ENCODE measurements at regions not wholly inside any gene's neighbourhood (a gene's known extent, or its start where the extent isn't known, plus 50 kb on each side); places are given as distances from the start of the nearest gene placed in this dataset.

- Mint-ChIP-seq H3K9me3 (peaks cover 2% of the 10 kb centered on the region), H3K4me1 (no peaks in the 10 kb centered on the region), H3K36me3 (no peaks in the 10 kb centered on the region), H3K27ac (no peak overlapping the region), H3K4me3 (no peak overlapping the region), H3K27me3 (peaks cover 7% of the 10 kb centered on the region)
- DNase-seq, result no peak
Observed at GRCh38 chr6:140051521-140052512, 677.4 kb upstream of the CITED2 start.

GRCh38 chr6:140050101-140050995 lies 675.9 kb upstream of the CITED2 start:
- H3K4me3 Mint-ChIP-seq, result no peak overlapping the region
- H3K27me3 Mint-ChIP-seq, result peaks cover 7% of the 10 kb centered on the region
- H3K9me3 Mint-ChIP-seq, result peaks cover 2% of the 10 kb centered on the region
- DNase-seq, result no peak
- H3K36me3 Mint-ChIP-seq, result no peaks in the 10 kb centered on the region
- H3K27ac Mint-ChIP-seq, result no peak overlapping the region
- no peaks in the 10 kb centered on the region for H3K4me1 Mint-ChIP-seq

DNA sequence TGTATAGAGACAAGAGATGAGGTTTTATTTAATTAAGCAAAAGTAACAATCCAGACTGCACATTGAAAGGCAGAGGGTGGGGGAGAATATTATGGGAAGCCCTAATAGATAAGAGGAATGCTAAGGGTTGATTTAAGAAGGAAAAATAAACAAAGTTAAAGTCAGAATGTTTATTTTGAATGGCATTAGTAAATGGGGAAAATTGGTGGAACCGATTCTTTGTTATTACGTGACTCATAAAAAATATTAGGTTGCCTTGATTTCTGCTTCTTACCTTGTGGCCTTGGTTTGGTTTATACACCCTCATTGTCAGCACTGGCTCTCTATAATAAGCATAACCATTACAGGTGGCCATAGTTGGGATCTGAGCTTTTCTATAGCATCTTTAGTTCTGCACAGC lies 674.8 kb upstream of the CITED2 start:
- H3K36me3 Mint-ChIP-seq, result no peaks in the 10 kb centered on the region
- H3K4me1 Mint-ChIP-seq, result no peaks in the 10 kb centered on the region
- no peak overlapping the region for H3K27ac Mint-ChIP-seq
- no peak overlapping the region for H3K4me3 Mint-ChIP-seq
- peaks cover 7% of the 10 kb centered on the region for H3K27me3 Mint-ChIP-seq
- no peak for DNase-seq
- H3K9me3 Mint-ChIP-seq, result peaks cover 2% of the 10 kb centered on the region

DNA sequence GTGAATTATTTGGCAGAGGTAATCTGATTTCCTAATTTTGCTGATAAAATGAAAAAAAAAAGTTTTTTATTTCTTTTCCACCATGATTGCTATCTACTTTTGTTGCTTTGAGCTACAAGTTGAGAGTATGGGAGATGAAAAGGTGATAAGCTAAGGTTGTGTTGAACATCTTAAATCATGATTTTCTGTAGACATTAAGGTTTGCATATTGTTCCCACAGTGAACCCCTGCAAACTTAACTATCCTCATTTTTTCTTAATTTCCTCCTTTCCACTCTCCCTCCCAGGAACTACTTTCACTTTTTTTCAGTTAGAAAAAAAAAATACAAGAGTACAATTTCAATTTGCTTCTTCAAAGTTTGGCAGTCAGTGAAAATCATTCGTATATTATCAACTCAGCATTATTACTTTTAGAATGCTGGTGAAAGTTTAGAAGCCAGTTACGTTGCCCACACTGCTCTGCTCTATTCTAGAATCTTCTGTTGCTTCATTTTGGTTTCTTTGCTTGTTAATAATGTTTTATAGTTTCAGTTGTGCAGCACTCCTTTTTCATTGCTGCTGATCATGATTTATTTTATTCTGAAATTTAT lies 673.8 kb upstream of the CITED2 start:
- H3K4me1 Mint-ChIP-seq, result peaks cover under 1% of the 10 kb centered on the region
- DNase-seq, result no peak
- H3K9me3 Mint-ChIP-seq, result peaks cover 2% of the 10 kb centered on the region

DNA sequence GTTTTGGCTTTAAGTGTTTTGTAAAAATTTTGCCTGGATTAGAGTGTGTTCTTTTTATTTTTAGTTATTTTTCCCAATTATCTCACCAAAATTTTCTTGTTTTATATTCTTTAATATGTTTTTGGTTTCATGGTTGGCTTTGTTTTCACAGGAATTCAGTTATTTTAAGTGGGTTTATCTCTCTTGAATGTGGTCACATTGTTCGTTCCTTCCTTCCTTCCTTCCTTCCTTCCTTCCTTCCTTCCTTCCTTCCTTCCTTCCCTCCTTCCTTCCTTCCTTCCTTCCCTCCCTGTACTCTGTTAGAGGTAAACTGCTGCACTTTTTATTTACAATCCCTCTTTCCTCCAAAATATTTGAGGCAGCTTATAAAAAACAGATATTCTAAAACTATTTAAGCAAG lies 672.9 kb upstream of the CITED2 start:
- no peak for DNase-seq
- Mint-ChIP-seq H3K36me3 (no peaks in the 10 kb centered on the region), H3K4me3 (no peak overlapping the region), H3K27ac (no peak overlapping the region), H3K27me3 (peaks cover 7% of the 10 kb centered on the region), H3K9me3 (peaks cover 2% of the 10 kb centered on the region), H3K4me1 (peaks cover 2% of the 10 kb centered on the region)

More for the DNA sequence above, 673.8 kb upstream of the CITED2 start:
- Mint-ChIP-seq H3K27me3 (peaks cover 7% of the 10 kb centered on the region), H3K4me3 (no peak overlapping the region), H3K36me3 (no peaks in the 10 kb centered on the region), H3K27ac (no peak overlapping the region)

DNA sequence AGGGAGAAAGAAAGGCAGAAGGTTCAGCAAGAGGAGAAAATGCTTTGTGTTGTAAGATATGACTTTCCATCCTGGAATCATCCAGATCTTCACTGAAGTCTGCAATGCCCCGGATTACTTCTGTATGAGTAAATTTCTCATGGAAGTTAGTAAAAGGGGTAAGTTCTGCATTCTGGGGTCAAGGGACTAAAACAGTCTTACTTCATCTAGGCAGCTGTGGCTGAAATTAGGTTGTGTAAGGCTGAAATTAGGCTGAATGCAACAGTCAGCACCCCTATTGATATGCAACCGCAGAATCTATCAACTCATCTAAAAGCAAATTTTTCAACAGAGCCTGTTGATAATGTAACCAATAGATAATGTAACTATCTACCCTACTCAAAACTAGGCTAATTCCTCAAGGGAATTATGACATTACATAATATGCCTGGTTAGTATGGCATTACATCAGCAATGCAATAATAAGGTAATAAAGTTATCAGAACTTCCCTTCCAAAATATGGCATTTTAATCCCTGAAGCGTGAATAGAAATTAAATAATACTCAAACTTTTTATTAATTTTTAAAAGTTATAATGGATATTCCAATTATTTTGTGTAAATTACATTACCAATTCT lies 671.7 kb upstream of the CITED2 start:
- H3K4me1 Mint-ChIP-seq, result peaks cover 2% of the 10 kb centered on the region
- H3K4me3 Mint-ChIP-seq, result no peak overlapping the region
- peaks cover 7% of the 10 kb centered on the region for H3K27me3 Mint-ChIP-seq
- no peaks in the 10 kb centered on the region for H3K36me3 Mint-ChIP-seq
- no peak for DNase-seq
- no peak overlapping the region for H3K27ac Mint-ChIP-seq
- H3K9me3 Mint-ChIP-seq, result peaks cover 2% of the 10 kb centered on the region

DNA sequence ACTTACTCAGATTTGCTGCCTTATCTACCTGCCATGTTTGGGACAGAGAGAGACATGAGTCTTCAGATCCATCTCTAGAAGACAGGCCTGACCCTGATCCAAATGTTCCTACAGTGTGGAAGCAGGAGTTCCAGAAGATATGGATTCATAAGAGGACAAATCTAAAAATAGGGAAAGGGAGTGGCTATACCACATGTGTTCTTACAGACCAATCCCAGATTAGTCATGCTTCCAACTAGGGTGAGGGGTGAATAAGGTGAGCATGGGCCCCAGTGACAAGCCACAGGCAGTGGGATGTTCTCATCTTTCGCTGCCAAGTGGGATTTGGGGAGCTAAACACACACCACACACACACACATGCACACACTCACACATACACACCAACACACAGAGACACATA lies 670.7 kb upstream of the CITED2 start:
- peaks cover 4% of the 10 kb centered on the region for H3K27me3 Mint-ChIP-seq
- H3K4me3 Mint-ChIP-seq, result no peak overlapping the region
- peaks cover 2% of the 10 kb centered on the region for H3K9me3 Mint-ChIP-seq

DNA sequence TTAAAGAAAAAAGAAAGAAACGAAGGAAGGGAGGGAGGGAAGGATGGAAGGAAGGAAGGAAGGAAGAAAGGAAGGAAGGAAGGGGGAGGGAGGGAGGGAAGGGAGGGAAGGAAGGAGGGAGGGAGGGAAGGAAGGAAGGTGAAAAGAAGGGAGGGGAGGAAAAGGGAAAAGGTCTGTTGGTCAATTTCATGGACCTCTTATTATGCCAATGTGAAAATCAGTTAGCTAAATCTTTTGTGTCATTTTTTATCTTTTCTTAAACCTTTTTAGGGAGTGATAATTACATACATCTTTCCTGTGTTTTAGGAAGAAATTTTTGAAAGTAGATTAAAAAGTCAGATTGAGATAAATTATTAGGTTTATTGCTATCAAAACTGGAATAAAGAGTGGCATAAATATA lies 670.2 kb upstream of the CITED2 start:
- Mint-ChIP-seq H3K27ac (no peak overlapping the region), H3K4me1 (peaks cover 2% of the 10 kb centered on the region), H3K27me3 (peaks cover 4% of the 10 kb centered on the region), H3K9me3 (peaks cover 2% of the 10 kb centered on the region), H3K36me3 (no peaks in the 10 kb centered on the region), H3K4me3 (no peak overlapping the region)
- DNase-seq, result no peak

More for the DNA sequence above, 670.7 kb upstream of the CITED2 start:
- no peak for DNase-seq
- H3K27ac Mint-ChIP-seq, result no peak overlapping the region
- no peaks in the 10 kb centered on the region for H3K36me3 Mint-ChIP-seq
- peaks cover 2% of the 10 kb centered on the region for H3K4me1 Mint-ChIP-seq

DNA sequence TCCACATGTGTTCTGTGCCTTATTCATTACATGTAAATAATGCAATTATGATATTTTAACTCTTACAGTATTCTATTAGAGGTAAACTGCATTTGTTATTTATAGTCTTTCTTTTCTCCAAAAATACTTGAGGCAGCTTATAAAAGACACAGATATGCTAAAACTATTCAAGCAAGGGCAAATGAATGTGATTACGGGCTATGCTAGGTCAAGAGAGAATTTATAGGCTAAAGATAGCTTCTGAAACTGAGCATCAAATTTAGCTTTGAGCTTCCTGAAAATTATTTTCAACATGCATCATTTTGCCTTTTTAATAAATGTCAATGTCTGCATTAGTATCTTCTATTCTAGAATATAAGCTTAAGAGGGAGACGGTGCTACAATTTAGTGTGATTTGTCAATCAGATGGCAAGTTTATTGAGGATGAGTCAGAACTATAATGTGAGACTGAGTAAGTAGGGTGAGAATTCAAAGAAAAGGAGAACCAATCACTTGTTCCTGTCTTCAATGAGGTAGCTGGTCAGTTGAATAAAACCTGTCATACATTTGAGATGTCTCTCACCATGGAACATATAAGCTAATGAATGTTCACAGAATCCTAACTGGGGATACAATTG lies 669.4 kb upstream of the CITED2 start:
- H3K27me3 Mint-ChIP-seq, result peaks cover 4% of the 10 kb centered on the region
- H3K27ac Mint-ChIP-seq, result no peak overlapping the region
- no peak for DNase-seq

GRCh38 chr6:140043357-140043756 lies 668.9 kb upstream of the CITED2 start:
- Mint-ChIP-seq H3K4me3 (no peak overlapping the region), H3K27me3 (peaks cover 4% of the 10 kb centered on the region), H3K36me3 (no peaks in the 10 kb centered on the region), H3K9me3 (peaks cover 2% of the 10 kb centered on the region), H3K4me1 (peaks cover 2% of the 10 kb centered on the region), H3K27ac (no peak overlapping the region)
- DNase-seq, result no peak

More for the DNA sequence above, 669.4 kb upstream of the CITED2 start:
- peaks cover 2% of the 10 kb centered on the region for H3K4me1 Mint-ChIP-seq
- no peak overlapping the region for H3K4me3 Mint-ChIP-seq
- H3K9me3 Mint-ChIP-seq, result peaks cover 2% of the 10 kb centered on the region
- no peaks in the 10 kb centered on the region for H3K36me3 Mint-ChIP-seq

DNA sequence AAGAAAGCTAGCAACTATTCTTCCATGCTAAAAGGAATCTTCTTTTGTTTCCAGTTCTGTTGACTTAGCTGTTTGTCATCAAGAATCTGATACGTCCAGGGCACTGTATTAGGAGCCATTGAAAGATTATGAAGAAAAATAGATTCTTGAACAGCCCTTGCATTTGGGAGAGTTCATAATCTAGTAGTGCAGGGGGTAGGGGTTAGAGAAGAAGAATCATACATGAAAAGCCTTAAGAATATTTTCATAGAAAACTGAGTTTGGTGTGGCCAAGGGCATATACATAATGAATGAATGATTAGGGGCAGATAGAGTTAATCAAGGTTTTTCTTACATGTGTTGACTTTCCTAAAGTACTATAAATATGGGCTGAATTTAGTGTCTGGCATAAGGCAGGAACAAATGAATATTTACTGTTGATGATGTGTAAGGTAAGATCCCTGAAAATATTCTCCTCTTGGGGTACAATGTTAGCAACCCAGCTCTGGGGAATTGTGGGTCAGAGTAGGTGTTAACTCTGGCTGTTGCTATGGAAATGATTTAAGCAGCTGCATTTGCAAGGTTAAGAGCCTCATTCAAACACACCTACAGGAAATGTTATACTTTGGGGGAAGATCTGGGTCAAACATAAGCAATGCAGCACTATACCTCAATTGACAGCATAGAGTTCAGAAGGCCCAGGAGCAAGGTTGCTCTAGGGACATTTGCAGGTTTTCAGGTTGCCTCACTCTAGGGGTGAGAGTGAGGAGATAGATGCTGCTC lies 667.3 kb upstream of the CITED2 start:
- Mint-ChIP-seq H3K4me1 (peaks cover 2% of the 10 kb centered on the region), H3K27me3 (peaks cover 4% of the 10 kb centered on the region), H3K9me3 (no peaks in the 10 kb centered on the region), H3K27ac (no peak overlapping the region), H3K4me3 (no peak overlapping the region), H3K36me3 (no peaks in the 10 kb centered on the region)
- no peak for DNase-seq

DNA sequence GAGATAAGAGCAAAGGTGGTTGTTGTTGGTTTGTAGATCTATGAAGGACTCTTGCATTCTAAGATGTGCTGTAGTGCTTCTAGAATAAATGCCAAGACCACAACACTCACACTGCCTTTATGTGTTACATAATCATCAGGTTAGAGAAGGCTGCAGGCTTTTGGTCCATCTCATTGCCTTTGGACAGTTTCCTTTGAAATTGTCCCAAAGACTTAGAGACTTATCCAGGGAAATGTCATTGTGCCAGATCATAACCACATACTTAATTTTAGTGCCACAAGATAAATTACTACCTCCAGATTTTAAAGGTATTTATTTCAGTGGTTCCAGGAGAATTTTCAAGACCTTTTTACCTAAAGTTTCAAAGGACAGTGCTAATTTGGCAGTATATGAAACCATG lies 666.6 kb upstream of the CITED2 start:
- Mint-ChIP-seq H3K4me3 (no peak overlapping the region), H3K36me3 (no peaks in the 10 kb centered on the region), H3K9me3 (no peaks in the 10 kb centered on the region), H3K4me1 (peaks cover 2% of the 10 kb centered on the region), H3K27ac (no peak overlapping the region), H3K27me3 (peaks cover 4% of the 10 kb centered on the region)
- DNase-seq, result no peak

DNA sequence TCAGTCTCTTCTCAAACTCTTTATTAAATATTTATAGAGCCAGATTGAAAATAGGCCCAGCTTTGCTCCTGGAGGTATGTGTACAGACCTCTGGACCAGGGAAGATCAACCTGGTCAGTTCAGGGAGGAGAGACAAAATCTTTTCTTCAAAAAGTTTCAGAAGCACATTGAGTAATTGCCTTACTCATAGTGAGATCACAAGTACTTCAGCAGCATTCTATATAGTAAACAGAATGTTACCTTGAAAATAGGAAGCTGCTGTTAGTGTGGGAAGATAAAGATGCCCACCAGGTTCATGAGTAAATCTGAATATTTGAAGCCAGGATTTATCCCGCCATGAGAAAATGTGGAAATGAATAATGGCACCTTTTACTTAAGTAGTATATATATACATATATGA lies 665.9 kb upstream of the CITED2 start:
- Mint-ChIP-seq H3K27ac (no peak overlapping the region), H3K4me1 (peaks cover 2% of the 10 kb centered on the region), H3K4me3 (no peak overlapping the region), H3K9me3 (no peaks in the 10 kb centered on the region), H3K36me3 (no peaks in the 10 kb centered on the region), H3K27me3 (peaks cover 4% of the 10 kb centered on the region)
- no peak for DNase-seq

GRCh38 chr6:140039364-140039763 lies 664.9 kb upstream of the CITED2 start:
- Mint-ChIP-seq H3K27me3 (peaks cover 4% of the 10 kb centered on the region), H3K9me3 (no peaks in the 10 kb centered on the region), H3K4me1 (peaks cover 2% of the 10 kb centered on the region), H3K4me3 (no peak overlapping the region), H3K36me3 (no peaks in the 10 kb centered on the region), H3K27ac (no peak overlapping the region)
- DNase-seq, result no peak
